GM12873 (cell line): ENCODE measurements at regions not wholly inside any gene's neighbourhood (a gene's known extent, or its start where the extent isn't known, plus 50 kb on each side); places are given as distances from the start of the nearest gene placed in this dataset.

Source experiments
- CTCF ChIP-seq: IDR thresholded peaks from 2 replicates; pipeline ENCODE4 v1.5.1; 2012; ENCODE audit warnings: low read depth, mild to moderate bottlenecking, moderate library complexity, low read length, control low read depth; ENCODE audit not compliant: insufficient read depth; ENCODE audit errors: missing control alignments

GRCh38 chr3:150225986-150226385 is 182.1 kb upstream of the TSC22D2 start:
- TF ChIP-seq CTCF = no peak

- TF ChIP-seq CTCF = no peak
Measured at GRCh38 chr3:150223558-150223957, 184.5 kb upstream of the TSC22D2 start.

- TF ChIP-seq CTCF = no peak
Measured at GRCh38 chr3:150222691-150223489, 185.2 kb upstream of the TSC22D2 start.

GRCh38 chr3:150221904-150222523 is 186.1 kb upstream of the TSC22D2 start:
- TF ChIP-seq CTCF = no peak

GRCh38 chr3:150220799-150221198 is 187.3 kb upstream of the TSC22D2 start:
- no peak for TF ChIP-seq CTCF

- no peak for TF ChIP-seq CTCF
Measured at GRCh38 chr3:150220041-150220440, 188.1 kb upstream of the TSC22D2 start.

GRCh38 chr3:150218841-150219240 is 189.3 kb upstream of the TSC22D2 start:
- no peak for TF ChIP-seq CTCF
